ENCODE measurements at regions not wholly inside any gene's neighbourhood (a gene's known extent, or its start where the extent isn't known, plus 50 kb on each side); places are given as distances from the start of the nearest gene placed in this dataset.

DNA sequence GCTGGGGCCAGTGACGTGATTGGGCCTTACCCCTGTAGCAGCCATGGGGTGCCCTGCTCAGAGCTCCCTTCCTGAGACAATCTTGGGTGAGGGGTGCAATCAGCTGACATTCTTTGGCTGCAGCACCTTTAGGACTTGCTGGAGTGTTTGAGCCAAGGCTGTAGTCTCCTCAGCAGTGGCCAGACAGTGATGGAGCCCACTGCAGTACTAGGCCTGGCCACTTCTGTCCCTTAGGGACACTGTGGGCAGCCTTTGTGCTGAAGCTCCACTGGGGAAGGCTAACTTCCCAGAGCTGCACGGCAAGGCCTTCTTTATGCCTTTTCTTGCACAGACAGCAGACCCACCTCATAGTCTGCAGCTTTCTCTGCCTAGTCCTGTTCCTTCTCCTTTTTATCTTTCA, 284.9 kb upstream of the IGF1R start:
- no peak for TF ChIP-seq CTCF (conservative IDR thresholded peaks at IDR 0.05; ENCODE audit: low read length)
- no peak for TF ChIP-seq EZH2phosphoT487 (IDR thresholded peaks at IDR 0.05; ENCODE audit: borderline replicate concordance, low read depth, low read length)
